IPS-18a (cell line): ENCODE measurements at regions not wholly inside any gene's neighbourhood (a gene's known extent, or its start where the extent isn't known, plus 50 kb on each side); places are given as distances from the start of the nearest gene placed in this dataset.
"Not testable (repeated sequence)": the region's sequence is repeated elsewhere in the genome, so short reads cannot be mapped to it uniquely, and the experiment has no call there.

ENCODE experiments used
- H3K27ac ChIP-seq: one replicate; pipeline ENCODE4 v1.5.1; 2013; ENCODE audit warnings: low read length
- H3K27me3 ChIP-seq: one replicate; pipeline ENCODE4 v1.6.1; 2013; ENCODE audit warnings: mild to moderate bottlenecking, low read length; ENCODE audit not compliant: control insufficient read depth, insufficient read depth
- H3K36me3 ChIP-seq: one replicate; pipeline ENCODE4 v1.6.1; 2013; ENCODE audit warnings: low read depth, low read length; ENCODE audit not compliant: control insufficient read depth
- H3K4me1 ChIP-seq: one replicate; pipeline ENCODE4 v1.6.1; 2013; ENCODE audit warnings: low read depth, low read length; ENCODE audit not compliant: control insufficient read depth
- H3K4me3 ChIP-seq: one replicate; pipeline ENCODE4 v1.5.1; 2013; ENCODE audit warnings: low read length
- H3K9ac ChIP-seq: one replicate; pipeline ENCODE4 v1.6.1; 2013; ENCODE audit warnings: mild to moderate bottlenecking, low read length, moderate library complexity
- H3K9me3 ChIP-seq: one replicate; pipeline ENCODE4 v1.6.1; 2013; ENCODE audit warnings: low read depth, low read length; ENCODE audit not compliant: control insufficient read depth

DNA sequence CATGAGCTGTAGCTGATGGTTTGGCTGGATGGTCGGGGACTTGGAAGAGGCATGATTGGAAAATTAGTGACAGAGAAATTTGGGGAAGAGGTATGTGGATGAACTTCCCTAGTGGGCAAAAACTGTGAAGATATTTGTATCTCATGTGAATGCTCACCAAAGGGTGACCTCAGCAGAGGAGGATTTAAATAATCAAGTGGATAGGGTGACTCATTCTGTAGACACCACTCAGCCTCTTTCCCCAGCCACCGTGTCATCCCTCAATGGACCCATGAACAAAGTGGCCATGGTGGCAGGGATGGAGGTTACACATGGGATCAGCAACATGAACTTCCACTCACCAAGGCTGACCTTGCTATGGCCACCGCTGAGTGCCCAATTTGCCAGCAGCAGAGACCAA is 60.8 kb upstream of the KRAS start:
- H3K4me1 ChIP-seq: no peaks in the 10 kb centered on the region
- H3K9ac ChIP-seq: no peak overlapping the region
- H3K27me3 ChIP-seq: no peaks in the 10 kb centered on the region
- H3K9me3 ChIP-seq: no peaks in the 10 kb centered on the region
- H3K27ac ChIP-seq: no peak overlapping the region
- H3K4me3 ChIP-seq: no peak overlapping the region
- no peaks in the 10 kb centered on the region for H3K36me3 ChIP-seq

DNA sequence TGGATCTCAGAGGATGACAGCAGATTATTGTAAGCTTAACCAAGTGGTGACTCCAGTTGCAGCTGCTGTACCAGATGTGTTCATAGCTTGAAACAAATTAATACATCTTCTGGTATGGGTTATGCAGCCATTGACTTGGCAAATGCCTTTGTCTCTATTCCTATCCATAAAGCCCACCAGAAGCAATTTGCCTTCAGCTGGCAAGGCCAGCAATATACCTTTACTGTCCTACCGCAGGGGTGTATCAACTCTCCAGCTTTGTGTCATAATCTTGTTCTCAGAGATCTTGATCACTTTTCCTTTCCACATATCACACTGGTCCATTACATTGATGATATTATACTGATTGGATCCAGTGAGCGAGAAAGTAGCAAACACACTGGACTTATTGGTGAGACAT is 59.3 kb upstream of the KRAS start:
- not testable (repeated sequence) for H3K27me3 ChIP-seq, H3K36me3 ChIP-seq, H3K9ac ChIP-seq, H3K9me3 ChIP-seq, H3K4me1 ChIP-seq, H3K27ac ChIP-seq, H3K4me3 ChIP-seq

DNA sequence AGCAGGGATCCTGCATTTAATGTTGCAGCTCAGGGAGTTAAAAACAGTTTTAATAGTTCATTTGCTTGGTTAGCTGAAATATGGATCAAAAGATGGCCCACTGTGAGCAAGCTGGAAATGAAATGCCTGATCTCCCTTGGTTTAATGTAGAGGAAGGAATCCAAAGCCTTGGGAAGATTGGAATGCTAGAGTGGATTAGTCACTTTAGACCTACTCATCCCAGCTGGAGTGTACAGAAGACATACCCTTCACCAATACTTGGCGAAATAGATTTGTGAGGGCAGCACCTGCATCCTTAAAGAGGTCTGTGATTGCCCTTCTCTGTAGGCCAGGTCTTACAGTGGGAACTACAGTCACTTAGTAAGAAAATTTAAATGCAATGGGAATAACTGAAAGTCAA is 58.0 kb upstream of the KRAS start:
- H3K9me3 ChIP-seq: no peaks in the 10 kb centered on the region
- H3K27ac ChIP-seq: no peak overlapping the region
- no peak overlapping the region for H3K4me3 ChIP-seq
- H3K9ac ChIP-seq: no peak overlapping the region
- H3K4me1 ChIP-seq: no peaks in the 10 kb centered on the region
- H3K27me3 ChIP-seq: no peaks in the 10 kb centered on the region
- no peaks in the 10 kb centered on the region for H3K36me3 ChIP-seq

DNA sequence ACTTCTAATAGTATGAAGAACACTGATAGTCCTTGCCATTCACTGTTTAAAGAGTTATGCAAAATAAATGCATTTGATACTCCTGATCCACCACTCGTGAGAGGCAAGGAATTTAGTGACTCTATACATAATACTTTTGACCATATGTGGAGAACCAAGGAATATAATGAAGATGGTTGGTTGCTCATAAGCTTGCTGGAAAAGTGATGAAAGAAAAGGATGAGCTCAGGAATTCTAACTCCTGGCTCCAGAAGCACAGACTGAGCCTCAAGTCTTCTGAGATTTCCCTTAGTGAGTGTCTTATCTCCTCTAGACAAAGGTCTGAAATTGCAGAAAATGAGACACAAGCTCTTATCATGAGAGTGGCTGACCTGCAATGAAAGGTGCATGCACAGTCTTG is 57.1 kb upstream of the KRAS start:
- no peak overlapping the region for H3K27ac ChIP-seq
- H3K27me3 ChIP-seq: no peaks in the 10 kb centered on the region
- no peaks in the 10 kb centered on the region for H3K36me3 ChIP-seq
- no peak overlapping the region for H3K9ac ChIP-seq
- H3K4me3 ChIP-seq: no peak overlapping the region
- no peaks in the 10 kb centered on the region for H3K9me3 ChIP-seq
- H3K4me1 ChIP-seq: no peaks in the 10 kb centered on the region

DNA sequence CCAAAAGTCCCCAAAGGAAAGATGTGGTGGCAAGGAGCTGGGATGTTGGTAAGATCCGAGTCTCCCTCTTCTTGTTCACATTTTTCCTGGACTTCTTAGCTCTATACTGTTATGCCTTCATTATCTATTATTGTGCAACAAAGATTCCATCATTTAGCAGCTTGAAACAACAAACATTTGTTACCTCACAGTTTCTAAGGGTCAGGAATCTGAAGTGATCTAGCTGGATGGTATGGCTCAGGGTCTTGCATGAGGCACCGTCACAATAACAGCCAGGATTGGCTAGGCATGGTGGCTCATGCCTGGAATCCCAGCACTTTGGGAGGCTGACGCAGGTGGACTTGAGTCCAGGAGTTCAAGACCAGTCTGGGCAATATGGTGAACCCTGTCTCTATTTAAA is 51.1 kb upstream of the KRAS start:
- H3K9me3 ChIP-seq: no peaks in the 10 kb centered on the region
- H3K27ac ChIP-seq: no peak overlapping the region
- no peaks in the 10 kb centered on the region for H3K36me3 ChIP-seq
- no peak overlapping the region for H3K4me3 ChIP-seq
- H3K9ac ChIP-seq: no peak overlapping the region
- H3K4me1 ChIP-seq: no peaks in the 10 kb centered on the region
- no peaks in the 10 kb centered on the region for H3K27me3 ChIP-seq
